ENCODE measurements at regions not wholly inside any gene's neighbourhood (a gene's known extent, or its start where the extent isn't known, plus 50 kb on each side); places are given as distances from the start of the nearest gene placed in this dataset.
A peak's percentile ranks its signal among the peaks of the same experiment; 100 is the strongest.
"Not testable (repeated sequence)": the region's sequence is repeated elsewhere in the genome, so short reads cannot be mapped to it uniquely, and the experiment has no call there.

GRCh38 chr20:33923740-33924139 is 70.0 kb upstream of the RALY start:
- no peak for TF ChIP-seq CTCF (IDR thresholded peaks at IDR 0.05; ENCODE audit: low read depth, low read length, missing control alignments)
- no peak for DNase-seq (ENCODE audit: low read depth)
- H3K4me3 ChIP-seq (ENCODE audit: low read depth, low read length) = no peak overlapping the region
- in situ Hi-C loops (cut with HindIII; ENCODE audit: low sequenced_read_pairs) = no loop called here

- no peak overlapping the region for H3K4me3 ChIP-seq (ENCODE audit: low read depth, low read length)
- in situ Hi-C loops (cut with HindIII; ENCODE audit: low sequenced_read_pairs) = no loop called here
- DNase-seq (ENCODE audit: low read depth) = no peak
These were observed 67.8 kb upstream of the RALY start for GRCh38 chr20:33925867-33926266.

GRCh38 chr20:33926425-33926824 is 67.3 kb upstream of the RALY start:
- no peak for DNase-seq (ENCODE audit: low read depth)
- H3K4me3 ChIP-seq (ENCODE audit: low read depth, low read length) = no peak overlapping the region
- TF ChIP-seq CTCF (IDR thresholded peaks at IDR 0.05; ENCODE audit: low read depth, low read length, missing control alignments) = no peak
- in situ Hi-C loops (cut with HindIII; ENCODE audit: low sequenced_read_pairs) = no loop called here

More at GRCh38 chr20:33925867-33926266, 67.8 kb upstream of the RALY start:
- TF ChIP-seq CTCF (IDR thresholded peaks at IDR 0.05; ENCODE audit: low read depth, low read length, missing control alignments) = no peak

- no peak overlapping the region for H3K4me3 ChIP-seq (ENCODE audit: low read depth, low read length)
- in situ Hi-C loops (cut with HindIII; ENCODE audit: low sequenced_read_pairs) = no loop called here
- TF ChIP-seq CTCF (IDR thresholded peaks at IDR 0.05; ENCODE audit: low read depth, low read length, missing control alignments) = no peak
- DNase-seq (ENCODE audit: low read depth) = no peak
These were observed 66.0 kb upstream of the RALY start for GRCh38 chr20:33927724-33928123.

- DNase-seq (ENCODE audit: low read depth) = no peak
- TF ChIP-seq CTCF (IDR thresholded peaks at IDR 0.05; ENCODE audit: low read depth, low read length, missing control alignments) = no peak
- no peak overlapping the region for H3K4me3 ChIP-seq (ENCODE audit: low read depth, low read length)
- in situ Hi-C loops (cut with HindIII; ENCODE audit: low sequenced_read_pairs) = no loop called here
These were observed 63.8 kb upstream of the RALY start for GRCh38 chr20:33929917-33930316.

- in situ Hi-C loops (cut with HindIII; ENCODE audit: low sequenced_read_pairs) = no loop called here
- DNase-seq (ENCODE audit: low read depth) = no peak
- no peak overlapping the region for H3K4me3 ChIP-seq (ENCODE audit: low read depth, low read length)
- peak; percentile 22 for TF ChIP-seq CTCF (IDR thresholded peaks at IDR 0.05; ENCODE audit: low read depth, low read length, missing control alignments)
These were observed 60.2 kb upstream of the RALY start for GRCh38 chr20:33933469-33933909.

- H3K4me3 ChIP-seq (ENCODE audit: low read depth, low read length) = no peak overlapping the region
- TF ChIP-seq CTCF (IDR thresholded peaks at IDR 0.05; ENCODE audit: low read depth, low read length, missing control alignments) = no peak
- in situ Hi-C loops (cut with HindIII; ENCODE audit: low sequenced_read_pairs) = no loop called here
- DNase-seq (ENCODE audit: low read depth) = no peak
These were observed 57.1 kb upstream of the RALY start for GRCh38 chr20:33936656-33937055.

GRCh38 chr20:33939031-33939430 is 54.7 kb upstream of the RALY start:
- H3K4me3 ChIP-seq (ENCODE audit: low read depth, low read length); DNase-seq (ENCODE audit: low read depth); in situ Hi-C loops (cut with HindIII; ENCODE audit: low sequenced_read_pairs): not testable (repeated sequence)
